Vagina (tissue), 2 donors: ENCODE measurements at regions not wholly inside any gene's neighbourhood (a gene's known extent, or its start where the extent isn't known, plus 50 kb on each side); places are given as distances from the start of the nearest gene placed in this dataset.

ENCODE experiments used
- POLR2A ChIP-seq, 2 donors: fragments of 450-650 bp; IDR thresholded peaks; one replicate each; pipeline ENCODE4 v1.6.1; 2017; ENCODE audit warnings: antibody characterized with exemption in 2 of 2, mild to moderate bottlenecking in 2 of 2, moderate library complexity in 2 of 2
- POLR2AphosphoS5 ChIP-seq, 2 donors: sonication (generic); formaldehyde crosslinking; IDR thresholded peaks; one replicate each; pipeline ENCODE4 v1.9.0; 2017; ENCODE audit warnings: antibody characterized with exemption in 2 of 2, mild to moderate bottlenecking in 2 of 2, low read depth in 1 of 2; ENCODE audit not compliant: insufficient read depth in 1 of 2
- TF ChIP-seq, protein P1 (sequence below), 3 experiments: fragments of 450-650 bp in 2 of 3; fragments of 200-600 bp in 1 of 3; sonication (generic) in 1 of 3; IDR thresholded peaks; one replicate each; pipeline ENCODE4 v1.5.1; 2017 to 2019; ENCODE audit warnings: antibody characterized with exemption in 3 of 3, mild to moderate bottlenecking in 2 of 3, moderate library complexity in 2 of 3

DNA sequence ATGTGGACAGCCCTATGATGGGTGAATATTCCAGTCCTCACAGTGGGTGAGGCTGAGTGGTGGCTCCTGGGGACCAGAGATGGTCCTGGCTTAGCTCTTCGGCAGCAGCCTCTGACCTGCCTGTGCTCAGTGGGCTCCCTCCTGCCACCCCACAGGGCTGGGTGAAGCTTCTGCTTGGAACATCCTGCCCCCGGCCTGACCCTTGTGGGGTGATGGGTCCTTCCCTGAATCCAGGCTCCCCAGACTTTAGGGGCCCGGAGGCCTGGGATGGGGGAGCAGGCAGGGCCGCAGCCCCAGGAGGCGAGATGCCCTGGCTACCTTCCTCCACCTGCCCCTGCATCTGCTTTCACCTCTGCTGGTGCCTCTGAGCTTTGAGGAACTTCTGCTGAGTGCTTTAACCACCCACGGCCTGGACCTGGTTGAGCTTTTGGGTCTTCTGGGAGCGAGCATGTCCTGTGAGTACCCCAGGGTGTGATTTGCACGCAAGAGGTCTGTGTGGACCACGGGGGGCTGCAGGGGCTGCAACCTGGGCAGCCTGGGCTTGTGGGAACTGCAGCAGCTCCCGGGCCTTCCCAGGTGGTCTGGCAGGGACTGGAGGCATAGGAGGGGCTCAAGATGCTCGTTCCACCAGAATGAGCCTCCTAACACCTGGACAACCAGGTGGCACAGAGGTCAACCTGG lies 159.5 kb downstream of the KIF26A start:
- TF ChIP-seq POLR2AphosphoS5 (IDR thresholded peaks at IDR 0.05; ENCODE audit: insufficient read depth in 1 of 2, low read depth in 1 of 2) = no peak
- TF ChIP-seq POLR2A (IDR thresholded peaks at IDR 0.05) = no peak
- TF ChIP-seq, protein P1, sequence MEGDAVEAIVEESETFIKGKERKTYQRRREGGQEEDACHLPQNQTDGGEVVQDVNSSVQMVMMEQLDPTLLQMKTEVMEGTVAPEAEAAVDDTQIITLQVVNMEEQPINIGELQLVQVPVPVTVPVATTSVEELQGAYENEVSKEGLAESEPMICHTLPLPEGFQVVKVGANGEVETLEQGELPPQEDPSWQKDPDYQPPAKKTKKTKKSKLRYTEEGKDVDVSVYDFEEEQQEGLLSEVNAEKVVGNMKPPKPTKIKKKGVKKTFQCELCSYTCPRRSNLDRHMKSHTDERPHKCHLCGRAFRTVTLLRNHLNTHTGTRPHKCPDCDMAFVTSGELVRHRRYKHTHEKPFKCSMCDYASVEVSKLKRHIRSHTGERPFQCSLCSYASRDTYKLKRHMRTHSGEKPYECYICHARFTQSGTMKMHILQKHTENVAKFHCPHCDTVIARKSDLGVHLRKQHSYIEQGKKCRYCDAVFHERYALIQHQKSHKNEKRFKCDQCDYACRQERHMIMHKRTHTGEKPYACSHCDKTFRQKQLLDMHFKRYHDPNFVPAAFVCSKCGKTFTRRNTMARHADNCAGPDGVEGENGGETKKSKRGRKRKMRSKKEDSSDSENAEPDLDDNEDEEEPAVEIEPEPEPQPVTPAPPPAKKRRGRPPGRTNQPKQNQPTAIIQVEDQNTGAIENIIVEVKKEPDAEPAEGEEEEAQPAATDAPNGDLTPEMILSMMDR (IDR thresholded peaks at IDR 0.05) = no peak
